Astrocyte (in vitro differentiated cells and primary cell): ENCODE measurements at regions not wholly inside any gene's neighbourhood (a gene's known extent, or its start where the extent isn't known, plus 50 kb on each side); places are given as distances from the start of the nearest gene placed in this dataset.

ENCODE experiments used
- EZH2 ChIP-seq: IDR thresholded peaks from 2 replicates; pipeline ENCODE4 v1.6.1; 2012; ENCODE audit warnings: mild to moderate bottlenecking, low read length, inconsistent platforms; ENCODE audit not compliant: insufficient read depth
- TF ChIP-seq, protein P1 (sequence below): IDR thresholded peaks from 2 replicates; pipeline ENCODE4 v1.5.1; 2011; ENCODE audit warnings: low read depth, mild to moderate bottlenecking, inconsistent platforms, low read length, moderate library complexity; ENCODE audit not compliant: insufficient read depth

- TF ChIP-seq, protein P1, sequence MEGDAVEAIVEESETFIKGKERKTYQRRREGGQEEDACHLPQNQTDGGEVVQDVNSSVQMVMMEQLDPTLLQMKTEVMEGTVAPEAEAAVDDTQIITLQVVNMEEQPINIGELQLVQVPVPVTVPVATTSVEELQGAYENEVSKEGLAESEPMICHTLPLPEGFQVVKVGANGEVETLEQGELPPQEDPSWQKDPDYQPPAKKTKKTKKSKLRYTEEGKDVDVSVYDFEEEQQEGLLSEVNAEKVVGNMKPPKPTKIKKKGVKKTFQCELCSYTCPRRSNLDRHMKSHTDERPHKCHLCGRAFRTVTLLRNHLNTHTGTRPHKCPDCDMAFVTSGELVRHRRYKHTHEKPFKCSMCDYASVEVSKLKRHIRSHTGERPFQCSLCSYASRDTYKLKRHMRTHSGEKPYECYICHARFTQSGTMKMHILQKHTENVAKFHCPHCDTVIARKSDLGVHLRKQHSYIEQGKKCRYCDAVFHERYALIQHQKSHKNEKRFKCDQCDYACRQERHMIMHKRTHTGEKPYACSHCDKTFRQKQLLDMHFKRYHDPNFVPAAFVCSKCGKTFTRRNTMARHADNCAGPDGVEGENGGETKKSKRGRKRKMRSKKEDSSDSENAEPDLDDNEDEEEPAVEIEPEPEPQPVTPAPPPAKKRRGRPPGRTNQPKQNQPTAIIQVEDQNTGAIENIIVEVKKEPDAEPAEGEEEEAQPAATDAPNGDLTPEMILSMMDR, result no peak
- TF ChIP-seq EZH2, result no peak
Observed at GRCh38 chr10:33107953-33108352, 149.9 kb upstream of the ITGB1 start.
